ENCODE measurements at regions not wholly inside any gene's neighbourhood (a gene's known extent, or its start where the extent isn't known, plus 50 kb on each side); places are given as distances from the start of the nearest gene placed in this dataset.

DNA sequence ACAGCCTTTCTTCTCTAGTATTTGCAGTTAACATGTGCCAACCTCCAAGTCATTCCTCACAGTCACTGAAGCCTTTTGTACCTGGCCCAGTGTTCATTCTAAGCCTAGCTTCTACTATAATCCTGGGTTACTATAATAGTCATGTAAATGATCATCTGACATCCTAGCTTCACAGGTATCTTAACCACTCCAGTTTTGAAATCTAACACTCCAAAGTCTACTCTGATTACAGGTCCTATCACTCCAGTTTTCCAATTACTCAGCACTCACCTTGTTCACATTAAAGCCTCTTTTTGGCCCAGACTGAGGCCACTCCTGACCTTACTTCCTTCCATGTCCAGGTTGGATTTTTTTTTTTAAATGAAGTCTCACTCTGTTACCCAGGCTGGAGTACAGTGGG is 87.6 kb upstream of the ZCCHC13 start:
- DNase-seq (ENCODE audit: low spot score) = no peak
- Histone ChIP-seq H3K4me1 (ENCODE audit: insufficient read depth) (no peaks in the 10 kb centered on the region), H3K9me2 (replicated peaks; ENCODE audit: insufficient read depth) (no peaks in the 10 kb centered on the region), H3K4me3 (no peak overlapping the region), H2AFZ (no peak overlapping the region), H3K79me2 (no peaks in the 10 kb centered on the region), H3K9me3 (ENCODE audit: low read depth) (no peaks in the 10 kb centered on the region), H3K36me3 (replicated peaks; ENCODE audit: insufficient read depth, low read depth) (no peaks in the 10 kb centered on the region), H3K27ac (peak overlapping the region; percentile 31), H3K4me2 (no peak overlapping the region), H4K20me1 (ENCODE audit: insufficient read depth, poor library complexity, severe bottlenecking) (no peaks in the 10 kb centered on the region), H3K27me3 (no peaks in the 10 kb centered on the region)
- TF ChIP-seq, protein P1, sequence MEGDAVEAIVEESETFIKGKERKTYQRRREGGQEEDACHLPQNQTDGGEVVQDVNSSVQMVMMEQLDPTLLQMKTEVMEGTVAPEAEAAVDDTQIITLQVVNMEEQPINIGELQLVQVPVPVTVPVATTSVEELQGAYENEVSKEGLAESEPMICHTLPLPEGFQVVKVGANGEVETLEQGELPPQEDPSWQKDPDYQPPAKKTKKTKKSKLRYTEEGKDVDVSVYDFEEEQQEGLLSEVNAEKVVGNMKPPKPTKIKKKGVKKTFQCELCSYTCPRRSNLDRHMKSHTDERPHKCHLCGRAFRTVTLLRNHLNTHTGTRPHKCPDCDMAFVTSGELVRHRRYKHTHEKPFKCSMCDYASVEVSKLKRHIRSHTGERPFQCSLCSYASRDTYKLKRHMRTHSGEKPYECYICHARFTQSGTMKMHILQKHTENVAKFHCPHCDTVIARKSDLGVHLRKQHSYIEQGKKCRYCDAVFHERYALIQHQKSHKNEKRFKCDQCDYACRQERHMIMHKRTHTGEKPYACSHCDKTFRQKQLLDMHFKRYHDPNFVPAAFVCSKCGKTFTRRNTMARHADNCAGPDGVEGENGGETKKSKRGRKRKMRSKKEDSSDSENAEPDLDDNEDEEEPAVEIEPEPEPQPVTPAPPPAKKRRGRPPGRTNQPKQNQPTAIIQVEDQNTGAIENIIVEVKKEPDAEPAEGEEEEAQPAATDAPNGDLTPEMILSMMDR (IDR thresholded peaks at IDR 0.05; ENCODE audit: poor library complexity) = no peak
- TF ChIP-seq EZH2 (IDR thresholded peaks at IDR 0.05; ENCODE audit: borderline replicate concordance) (no peak), EZH2phosphoT487 (IDR thresholded peaks at IDR 0.05; ENCODE audit: low read depth, severe bottlenecking, unreplicated experiment) (no peak)

DNA sequence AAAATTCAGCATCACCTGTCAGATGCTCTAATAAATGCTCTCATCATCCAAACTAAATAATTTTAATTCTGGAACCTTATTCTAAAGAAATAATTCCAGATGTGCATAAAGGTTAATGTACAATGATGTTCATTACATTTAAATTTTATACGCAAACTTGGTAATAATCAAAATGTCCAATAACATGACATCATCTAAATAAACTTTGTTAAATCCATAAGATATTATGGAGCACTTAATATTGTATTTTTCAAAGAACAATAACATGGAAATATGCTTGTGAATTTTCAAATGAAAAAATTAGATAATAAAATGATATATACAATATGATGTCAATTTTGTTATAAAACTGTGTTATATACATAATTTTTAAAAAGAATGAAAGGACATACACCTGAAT is 92.1 kb upstream of the ZCCHC13 start:
- Histone ChIP-seq H4K20me1 (ENCODE audit: insufficient read depth, poor library complexity, severe bottlenecking) (no peaks in the 10 kb centered on the region), H3K9me2 (replicated peaks; ENCODE audit: insufficient read depth) (no peaks in the 10 kb centered on the region), H3K4me3 (no peak overlapping the region), H3K27ac (no peak overlapping the region), H3K9me3 (ENCODE audit: low read depth) (no peaks in the 10 kb centered on the region), H3K36me3 (replicated peaks; ENCODE audit: insufficient read depth, low read depth) (no peaks in the 10 kb centered on the region), H2AFZ (no peak overlapping the region), H3K27me3 (no peaks in the 10 kb centered on the region), H3K4me2 (no peak overlapping the region), H3K4me1 (ENCODE audit: insufficient read depth) (no peaks in the 10 kb centered on the region), H3K79me2 (no peaks in the 10 kb centered on the region)
- no peak for TF ChIP-seq EZH2 (IDR thresholded peaks at IDR 0.05; ENCODE audit: borderline replicate concordance)
- no peak for TF ChIP-seq EZH2phosphoT487 (IDR thresholded peaks at IDR 0.05; ENCODE audit: low read depth, severe bottlenecking, unreplicated experiment)
- TF ChIP-seq, protein P1 (IDR thresholded peaks at IDR 0.05; ENCODE audit: poor library complexity) = no peak
- no peak for DNase-seq (ENCODE audit: low spot score)
- 93% methylated on average over 1 of the region's 1 CpG for WGBS (ENCODE audit: low lambda C conversion rate, missing lambda C conversion rate)

DNA sequence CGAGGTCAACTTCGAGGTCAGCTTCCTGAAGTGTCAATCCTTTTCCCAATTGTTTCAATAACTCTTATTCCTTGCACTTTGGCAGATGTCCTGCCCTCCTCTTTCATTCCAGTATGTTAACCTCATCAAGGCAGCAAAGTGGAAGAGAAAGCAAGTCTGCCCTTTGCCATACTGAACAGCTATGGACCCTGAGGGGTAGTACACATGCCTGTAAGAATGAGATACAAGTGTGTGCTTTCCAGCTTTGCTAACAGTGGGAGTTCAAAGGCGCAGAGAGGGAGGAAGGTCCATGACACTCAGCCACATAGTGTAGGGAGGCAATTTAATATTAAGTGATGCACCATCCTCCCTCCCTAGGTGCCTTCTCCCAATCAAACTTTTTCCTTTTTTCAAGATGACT is 96.4 kb upstream of the ZCCHC13 start:
- H3K36me3 ChIP-seq (replicated peaks; ENCODE audit: insufficient read depth, low read depth) = no peaks in the 10 kb centered on the region
- no peak for DNase-seq (ENCODE audit: low spot score)
- no peaks in the 10 kb centered on the region for H3K27me3 ChIP-seq
- TF ChIP-seq EZH2 (IDR thresholded peaks at IDR 0.05; ENCODE audit: borderline replicate concordance) (no peak), EZH2phosphoT487 (IDR thresholded peaks at IDR 0.05; ENCODE audit: low read depth, severe bottlenecking, unreplicated experiment) (no peak)
- TF ChIP-seq, protein P1 (IDR thresholded peaks at IDR 0.05; ENCODE audit: poor library complexity) = no peak
- no peak overlapping the region for H3K27ac ChIP-seq
- no peak overlapping the region for H3K4me2 ChIP-seq
- 72% methylated on average over 3 of the region's 3 CpGs for WGBS (ENCODE audit: low lambda C conversion rate, missing lambda C conversion rate)
- H2AFZ ChIP-seq = no peak overlapping the region
- H3K4me1 ChIP-seq (ENCODE audit: insufficient read depth) = no peaks in the 10 kb centered on the region
- no peaks in the 10 kb centered on the region for H3K79me2 ChIP-seq
- H3K9me2 ChIP-seq (replicated peaks; ENCODE audit: insufficient read depth) = no peaks in the 10 kb centered on the region
- H3K4me3 ChIP-seq = no peak overlapping the region
- no peaks in the 10 kb centered on the region for H3K9me3 ChIP-seq (ENCODE audit: low read depth)
- no peaks in the 10 kb centered on the region for H4K20me1 ChIP-seq (ENCODE audit: insufficient read depth, poor library complexity, severe bottlenecking)

DNA sequence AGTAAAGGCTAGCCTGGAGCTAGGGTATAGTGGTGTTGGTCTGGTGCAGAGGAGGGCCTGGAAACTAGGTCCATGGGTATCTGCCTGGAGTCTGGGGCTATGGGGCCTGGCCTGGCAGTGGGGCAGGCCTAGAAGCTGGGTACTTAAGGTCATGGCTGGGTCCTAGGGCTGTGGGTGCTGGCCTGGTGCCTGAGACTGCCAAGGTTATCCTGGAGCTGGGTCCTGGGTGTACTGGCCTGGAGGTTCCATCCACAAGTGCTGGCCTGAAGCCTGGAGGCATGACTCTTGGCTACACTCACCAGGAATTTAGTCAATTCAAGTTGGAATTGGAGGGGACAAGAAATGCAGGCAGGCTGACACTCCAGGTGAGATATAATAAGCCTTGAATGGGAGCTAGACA is 108.4 kb upstream of the ZCCHC13 start:
- H3K4me3 ChIP-seq = no peak overlapping the region
- H3K9me2 ChIP-seq (replicated peaks; ENCODE audit: insufficient read depth) = no peaks in the 10 kb centered on the region
- H3K4me1 ChIP-seq (ENCODE audit: insufficient read depth) = no peaks in the 10 kb centered on the region
- H3K4me2 ChIP-seq = no peak overlapping the region
- H3K9me3 ChIP-seq (ENCODE audit: low read depth) = peaks cover 7% of the 10 kb centered on the region
- no peaks in the 10 kb centered on the region for H3K36me3 ChIP-seq (replicated peaks; ENCODE audit: insufficient read depth, low read depth)
- no peak overlapping the region for H2AFZ ChIP-seq
- H3K79me2 ChIP-seq = no peaks in the 10 kb centered on the region
- no peaks in the 10 kb centered on the region for H3K27me3 ChIP-seq
- H4K20me1 ChIP-seq (ENCODE audit: insufficient read depth, poor library complexity, severe bottlenecking) = no peaks in the 10 kb centered on the region
- DNase-seq (ENCODE audit: low spot score) = no peak
- H3K27ac ChIP-seq = no peak overlapping the region
- TF ChIP-seq, protein P1 (IDR thresholded peaks at IDR 0.05; ENCODE audit: poor library complexity) = no peak
- no peak for TF ChIP-seq EZH2phosphoT487 (IDR thresholded peaks at IDR 0.05; ENCODE audit: low read depth, severe bottlenecking, unreplicated experiment)
- TF ChIP-seq EZH2 (IDR thresholded peaks at IDR 0.05; ENCODE audit: borderline replicate concordance) = no peak

All from hepatocyte (in vitro differentiated cells).